ENCODE measurements at regions not wholly inside any gene's neighbourhood (a gene's known extent, or its start where the extent isn't known, plus 50 kb on each side); places are given as distances from the start of the nearest gene placed in this dataset.

DNA sequence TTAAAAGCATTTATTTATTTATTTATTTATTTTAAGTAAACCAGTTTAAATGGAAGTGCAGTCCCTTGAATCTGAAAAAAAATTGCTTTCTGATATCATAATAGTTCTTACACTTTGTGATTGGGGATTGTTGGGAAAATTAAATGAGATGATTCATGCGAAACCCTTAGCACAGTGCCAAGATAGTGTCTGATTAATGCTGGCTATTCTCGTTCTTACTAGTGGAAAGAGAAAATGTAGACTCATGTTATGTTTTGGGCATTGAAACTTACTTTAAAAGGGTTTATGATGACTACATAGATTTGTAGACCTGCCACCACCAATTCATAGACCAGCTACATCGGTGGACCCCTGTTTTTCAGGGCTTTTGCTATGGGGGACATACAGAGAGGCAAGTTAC lies 229.2 kb upstream of the ZFP64 start:
- WGBS, 2 experiments (ENCODE audit: extremely low coverage in 2 of 2, insufficient read length in 1 of 2) = no CpG with 5 or more reads among the region's 3 CpGs

More for the DNA sequence above, 229.2 kb upstream of the ZFP64 start:
- H3K23ac ChIP-seq (ENCODE audit: low read depth, low read length) = no peak overlapping the region
- H2BK20ac ChIP-seq (ENCODE audit: low read depth, low read length) = no peak overlapping the region
- no peak overlapping the region for H3K14ac ChIP-seq (replicated peaks; ENCODE audit: low read depth, low read length)
- H4K8ac ChIP-seq (ENCODE audit: low read depth in 2 of 2, low read length in 2 of 2) = no peak overlapping the region
- H3K18ac ChIP-seq (ENCODE audit: low read depth, low read length) = no peak overlapping the region
- ATAC-seq (ENCODE audit: low read depth) (no peak), DNase-seq (no peak)
- no peaks in the 10 kb centered on the region for H3K36me3 ChIP-seq (ENCODE audit: control insufficient read depth, insufficient read depth, low read length)
- H2AFZ ChIP-seq (replicated peaks; ENCODE audit: low read length, poor library complexity) = no peak overlapping the region
- ChIA-PET POLR2A (ENCODE audit: unreplicated experiment) (no interaction called here), CTCF (no interaction called here)
- H4K20me1 ChIP-seq (ENCODE audit: insufficient read depth, low read length) = peaks cover 6% of the 10 kb centered on the region; the same call in 1 of the 2 replicates
- H2AK5ac ChIP-seq (ENCODE audit: low read depth, low read length) = no peak overlapping the region
- H4K91ac ChIP-seq (ENCODE audit: insufficient read depth, low read depth, low read length) = no peak overlapping the region
- in situ Hi-C loops (cut with MboI; ENCODE audit: low sequenced_read_pairs) (no loop called here), dilution Hi-C loops (cut with HindIII; ENCODE audit: low sequenced_read_pairs, unreplicated experiment) (no loop called here), intact Hi-C loops (cut with micrococcal nuclease) (no loop called here)
- TF ChIP-seq MAFK (IDR thresholded peaks at IDR 0.05; ENCODE audit: low read depth, low read length) = no peak
- TF ChIP-seq RAD21 (IDR thresholded peaks at IDR 0.05; ENCODE audit: low read length) = no peak
- TF ChIP-seq NFE2L2 (IDR thresholded peaks at IDR 0.05; ENCODE audit: low read depth, low read length) = no peak
- TF ChIP-seq MAZ (IDR thresholded peaks at IDR 0.05; ENCODE audit: borderline replicate concordance, low read depth, low read length) = no peak
- H3K4me2 ChIP-seq (ENCODE audit: low read depth, low read length) = no peak overlapping the region
- no peak overlapping the region for H2BK15ac ChIP-seq (ENCODE audit: low read depth, low read length)
- H3K4me1 ChIP-seq (ENCODE audit: control insufficient read depth, insufficient read depth, low read length) = no peaks in the 10 kb centered on the region
- H3K4ac ChIP-seq (ENCODE audit: low read depth, low read length) = no peak overlapping the region
- no peak overlapping the region for H2AK9ac ChIP-seq (replicated peaks; ENCODE audit: low read depth, low read length, poor library complexity)
- H4K5ac ChIP-seq (ENCODE audit: low read depth, low read length) = no peak overlapping the region
- H3K27ac ChIP-seq (ENCODE audit: insufficient read depth, low read length) = no peak overlapping the region
- no peaks in the 10 kb centered on the region for H3K27me3 ChIP-seq (ENCODE audit: control insufficient read depth, insufficient read depth, low read length)
- no peaks in the 10 kb centered on the region for H3K79me1 ChIP-seq (ENCODE audit: low read depth in 1 of 2, low read length in 2 of 2)
- H3K9me1 ChIP-seq (ENCODE audit: insufficient read depth, low read length) = peaks cover 7% of the 10 kb centered on the region; the same call in 1 of the 2 replicates
- no peaks in the 10 kb centered on the region for H3K9me3 ChIP-seq (ENCODE audit: control insufficient read depth, insufficient read depth, low read length)
- no peak overlapping the region for H3K56ac ChIP-seq (ENCODE audit: extremely low read depth, insufficient read depth, low read length)
- no peak overlapping the region for H3K4me3 ChIP-seq (ENCODE audit: insufficient read depth, low read depth, low read length)
- H2BK5ac ChIP-seq (ENCODE audit: low read depth, low read length, poor library complexity, severe bottlenecking) = no peak overlapping the region
- no peak overlapping the region for H2BK120ac ChIP-seq (ENCODE audit: low read depth, low read length)
- BruUV-seq (replicated peaks) = no TSS peak
- H3K9ac ChIP-seq (ENCODE audit: low read depth, low read length) = no peak overlapping the region

All from IMR-90 (cell line).